Cardiac fibroblast (primary cell): ENCODE measurements at regions not wholly inside any gene's neighbourhood (a gene's known extent, or its start where the extent isn't known, plus 50 kb on each side); places are given as distances from the start of the nearest gene placed in this dataset.

ENCODE experiments used
- DNase-seq, 2 donors: peaks; one replicate each; pipeline versions ENCODE4 v3.0.0 to v3.0.0-alpha.2; 2010; ENCODE audit warnings: low read depth in 2 of 2
- H3K4me3 ChIP-seq, 2 donors: replicated peaks in 1 of 2; 1 replicate in 1 of 2; 2 replicates in 1 of 2; pipeline ENCODE4 v1.5.1; 2011; ENCODE audit warnings: low read depth in 2 of 2, low read length in 2 of 2, mild to moderate bottlenecking in 2 of 2, moderate library complexity in 1 of 2
- TF ChIP-seq, protein P1 (sequence below): IDR thresholded peaks from one replicate; pipeline ENCODE4 v1.5.1; 2011; ENCODE audit warnings: low read depth, mild to moderate bottlenecking, low read length, inconsistent platforms

DNA sequence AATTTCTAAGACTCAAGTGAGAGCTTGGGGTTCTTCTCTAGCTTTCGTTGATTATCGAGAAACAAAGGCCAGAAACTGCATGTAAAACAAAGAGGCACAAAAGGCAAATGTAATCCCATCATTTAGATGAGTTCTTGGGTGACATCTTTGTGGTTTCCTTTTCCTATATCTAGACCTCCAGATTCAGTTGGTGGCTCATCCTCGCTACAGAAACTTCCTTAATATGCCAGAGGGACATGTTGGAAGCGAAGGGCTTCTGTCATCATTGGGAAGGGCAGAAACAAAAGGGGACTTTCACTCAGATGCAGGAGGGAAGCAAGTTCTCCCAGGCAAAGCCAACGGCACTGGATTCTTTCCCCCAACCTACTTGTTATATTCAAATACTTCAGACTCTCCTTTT, 150.6 kb upstream of the ZFHX3 start:
- DNase-seq: no peak
- TF ChIP-seq, protein P1, sequence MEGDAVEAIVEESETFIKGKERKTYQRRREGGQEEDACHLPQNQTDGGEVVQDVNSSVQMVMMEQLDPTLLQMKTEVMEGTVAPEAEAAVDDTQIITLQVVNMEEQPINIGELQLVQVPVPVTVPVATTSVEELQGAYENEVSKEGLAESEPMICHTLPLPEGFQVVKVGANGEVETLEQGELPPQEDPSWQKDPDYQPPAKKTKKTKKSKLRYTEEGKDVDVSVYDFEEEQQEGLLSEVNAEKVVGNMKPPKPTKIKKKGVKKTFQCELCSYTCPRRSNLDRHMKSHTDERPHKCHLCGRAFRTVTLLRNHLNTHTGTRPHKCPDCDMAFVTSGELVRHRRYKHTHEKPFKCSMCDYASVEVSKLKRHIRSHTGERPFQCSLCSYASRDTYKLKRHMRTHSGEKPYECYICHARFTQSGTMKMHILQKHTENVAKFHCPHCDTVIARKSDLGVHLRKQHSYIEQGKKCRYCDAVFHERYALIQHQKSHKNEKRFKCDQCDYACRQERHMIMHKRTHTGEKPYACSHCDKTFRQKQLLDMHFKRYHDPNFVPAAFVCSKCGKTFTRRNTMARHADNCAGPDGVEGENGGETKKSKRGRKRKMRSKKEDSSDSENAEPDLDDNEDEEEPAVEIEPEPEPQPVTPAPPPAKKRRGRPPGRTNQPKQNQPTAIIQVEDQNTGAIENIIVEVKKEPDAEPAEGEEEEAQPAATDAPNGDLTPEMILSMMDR: no peak
- no peak overlapping the region for H3K4me3 ChIP-seq

DNA sequence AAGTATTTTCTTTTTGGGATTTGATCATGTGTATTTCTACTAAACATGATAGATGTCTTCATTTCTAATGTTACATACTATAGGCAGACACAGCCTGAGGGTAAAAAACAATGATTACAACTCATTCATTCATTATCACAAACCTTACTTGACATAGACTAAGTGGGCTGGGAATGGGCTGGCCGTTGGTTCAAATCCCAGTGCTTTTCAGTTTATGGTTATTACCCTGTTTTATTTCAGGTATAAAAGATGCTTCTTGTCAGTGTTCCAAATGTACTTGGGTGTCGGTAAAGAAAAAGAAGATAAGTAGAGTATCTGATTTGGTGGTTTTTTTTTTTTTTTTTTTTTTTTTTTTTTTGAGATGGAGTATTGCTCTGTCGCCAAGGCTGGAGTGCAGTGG, 149.7 kb upstream of the ZFHX3 start:
- H3K4me3 ChIP-seq: no peak overlapping the region
- no peak for DNase-seq
- TF ChIP-seq, protein P1: no peak

DNA sequence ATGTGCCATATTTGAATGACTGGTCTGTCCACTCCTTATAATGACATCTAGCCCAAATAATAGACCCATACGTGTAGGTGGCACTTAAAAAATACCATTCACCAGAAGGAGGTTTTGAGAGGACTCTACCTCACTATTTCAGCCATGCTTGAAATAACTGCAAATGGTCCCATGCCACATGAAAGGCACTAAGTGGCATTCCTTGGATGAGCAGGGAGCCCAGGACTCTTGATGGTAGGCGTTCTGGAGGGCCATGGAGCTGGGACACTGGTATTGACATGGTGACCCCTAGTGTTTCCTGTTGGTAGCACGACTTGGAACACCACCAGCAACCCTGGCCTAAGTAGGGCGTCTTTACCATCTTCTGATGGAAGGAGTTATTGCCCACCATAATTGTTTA, 148.7 kb upstream of the ZFHX3 start:
- DNase-seq: peak; percentile 79 to 86
- no peak overlapping the region for H3K4me3 ChIP-seq
- TF ChIP-seq, protein P1: peak; percentile 82

DNA sequence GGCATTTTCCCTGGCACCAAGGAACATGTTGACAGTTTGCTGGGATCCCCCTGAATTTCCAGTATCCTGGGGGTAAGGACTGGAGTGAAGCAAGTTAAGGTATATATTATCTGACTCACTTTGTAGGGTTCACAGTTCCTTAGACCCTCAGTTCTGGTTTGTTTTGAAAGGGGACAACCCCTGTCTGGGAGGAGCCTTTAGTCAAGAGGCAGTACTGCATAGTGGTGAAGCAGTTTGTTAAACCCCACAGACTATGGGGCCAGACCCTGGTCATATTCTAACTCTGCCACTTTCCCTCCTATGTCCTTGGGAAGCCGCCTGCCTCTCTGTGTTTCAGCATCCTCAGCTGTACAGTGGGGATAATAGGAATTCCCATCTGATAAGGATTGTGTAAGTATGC, 145.5 kb upstream of the ZFHX3 start:
- DNase-seq: no peak
- TF ChIP-seq, protein P1: no peak
- H3K4me3 ChIP-seq: no peak overlapping the region

DNA sequence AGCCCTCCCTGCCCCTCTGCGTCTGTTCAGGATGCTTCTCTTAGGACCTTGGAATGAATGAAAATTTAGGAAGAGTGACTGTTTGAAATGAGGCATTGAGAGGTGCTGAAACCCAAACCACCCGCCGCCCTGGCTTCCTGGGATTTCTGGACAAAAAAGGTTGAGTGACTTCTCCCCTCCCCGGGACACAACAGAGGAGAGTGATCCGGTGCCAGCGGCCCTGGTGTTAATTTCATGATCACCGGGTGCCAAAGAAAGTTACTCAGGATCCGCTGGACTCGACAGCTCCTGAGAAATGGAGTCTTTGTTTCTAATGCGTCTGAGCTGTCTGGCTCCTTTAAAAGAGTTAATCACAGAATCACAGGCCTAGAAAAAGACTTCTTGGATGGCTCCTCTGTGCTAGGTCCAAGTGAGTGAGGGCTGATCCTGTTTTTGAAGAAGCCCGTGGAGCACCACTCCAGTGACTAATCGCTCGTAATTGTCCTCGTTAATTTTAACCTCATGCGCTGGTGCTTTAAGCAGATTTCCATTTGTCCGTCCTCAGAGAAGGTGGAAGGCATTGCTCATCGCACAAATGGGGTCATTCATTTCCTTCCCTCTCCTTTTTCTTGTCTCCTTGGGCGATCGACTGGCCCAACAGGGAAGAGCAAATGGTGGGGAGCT, 144.4 kb upstream of the ZFHX3 start:
- TF ChIP-seq, protein P1: no peak
- H3K4me3 ChIP-seq: no peak overlapping the region
- no peak for DNase-seq

DNA sequence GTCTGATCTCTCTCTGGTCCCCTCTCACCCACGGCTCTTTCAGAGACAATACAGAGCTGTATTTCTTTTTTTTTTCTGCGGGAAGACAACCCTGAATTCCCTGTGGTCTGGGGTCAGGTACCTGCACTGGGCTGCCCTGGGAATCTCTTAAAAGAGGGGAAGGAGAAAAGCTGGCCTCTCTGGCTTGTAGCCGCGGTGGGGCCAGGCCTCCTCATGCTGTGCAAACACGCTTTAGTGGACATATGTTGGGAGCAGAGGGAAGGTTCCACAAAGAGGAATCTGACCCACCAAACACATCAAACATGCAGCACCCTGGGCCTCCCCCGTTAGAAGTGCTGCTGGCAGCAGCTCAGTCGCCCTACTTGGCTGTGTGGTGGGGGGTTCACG, 143.7 kb upstream of the ZFHX3 start:
- no peak for DNase-seq
- no peak overlapping the region for H3K4me3 ChIP-seq
- TF ChIP-seq, protein P1: no peak
